ENCODE measurements at regions not wholly inside any gene's neighbourhood (a gene's known extent, or its start where the extent isn't known, plus 50 kb on each side); places are given as distances from the start of the nearest gene placed in this dataset.

- TF ChIP-seq CTCF (IDR thresholded peaks at IDR 0.05; ENCODE audit: poor library complexity), result no peak
- no peak for TF ChIP-seq EZH2 (IDR thresholded peaks at IDR 0.05; ENCODE audit: borderline replicate concordance)
These were observed 615.5 kb downstream of the RPL10L start for GRCh38 chr14:46036099-46036498.
